Fibroblast of skin of right quadriceps (primary cell): ENCODE measurements at regions not wholly inside any gene's neighbourhood (a gene's known extent, or its start where the extent isn't known, plus 50 kb on each side); places are given as distances from the start of the nearest gene placed in this dataset.

Experiments used
- DNase-seq: peaks from one replicate; pipeline ENCODE4 v3.0.0-alpha.2; 2013

DNA sequence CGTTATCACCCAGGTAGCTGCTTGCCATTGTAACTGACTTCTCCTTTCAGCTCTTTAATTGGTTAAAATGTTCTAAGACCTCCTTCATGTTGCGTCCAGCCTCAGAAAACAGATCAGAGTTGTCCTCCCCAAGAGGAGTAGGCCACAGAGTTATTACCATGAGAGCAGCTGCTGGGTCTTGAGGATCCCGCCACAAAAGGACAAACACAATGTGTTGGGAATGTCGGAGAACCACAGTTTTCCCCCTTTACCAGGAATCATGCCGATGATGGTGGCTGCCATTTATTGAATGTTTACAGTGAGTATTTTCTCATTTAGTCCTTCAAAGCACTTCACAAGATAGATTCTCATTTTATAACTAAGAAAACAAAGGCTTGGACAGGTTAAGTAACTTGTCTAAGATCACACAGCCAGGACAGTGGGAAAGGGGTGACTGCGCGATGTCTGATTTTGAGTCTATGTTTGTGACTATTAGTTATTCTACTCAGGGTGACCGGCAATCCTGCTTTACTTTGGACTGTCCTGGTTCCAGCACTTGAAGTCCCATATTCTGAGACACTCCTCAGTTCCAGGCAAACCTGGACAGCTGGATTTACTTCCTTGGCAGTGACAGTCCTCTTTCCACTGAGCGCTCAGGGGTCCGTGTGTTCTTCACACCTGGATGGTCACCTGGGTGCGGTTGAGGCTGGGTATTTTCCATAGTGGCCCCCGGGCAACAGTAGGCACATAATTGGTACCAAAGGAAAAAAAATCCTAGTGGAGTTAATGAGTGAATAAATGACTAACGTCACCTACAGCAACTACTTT is 93.6 kb downstream of the LIPG start:
- DNase-seq, result no peak

DNA sequence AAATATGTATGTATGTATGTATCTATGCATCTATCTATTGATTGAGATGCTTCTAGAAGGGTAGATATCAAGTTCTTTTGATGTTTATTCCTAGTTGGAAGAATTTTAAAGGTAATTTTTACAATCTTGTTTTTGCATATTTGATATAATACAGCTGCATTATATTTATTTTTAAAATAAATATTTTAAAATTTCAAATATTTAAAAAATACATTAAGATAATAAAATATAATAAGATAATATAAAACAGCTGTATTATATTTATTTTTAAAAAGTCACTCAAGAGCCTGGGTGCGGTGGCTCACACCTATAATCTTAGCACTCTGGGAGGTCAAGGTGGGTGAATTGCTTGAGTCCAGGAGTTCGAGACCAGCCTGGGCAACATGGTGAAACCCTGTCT is 92.5 kb downstream of the LIPG start:
- no peak for DNase-seq

DNA sequence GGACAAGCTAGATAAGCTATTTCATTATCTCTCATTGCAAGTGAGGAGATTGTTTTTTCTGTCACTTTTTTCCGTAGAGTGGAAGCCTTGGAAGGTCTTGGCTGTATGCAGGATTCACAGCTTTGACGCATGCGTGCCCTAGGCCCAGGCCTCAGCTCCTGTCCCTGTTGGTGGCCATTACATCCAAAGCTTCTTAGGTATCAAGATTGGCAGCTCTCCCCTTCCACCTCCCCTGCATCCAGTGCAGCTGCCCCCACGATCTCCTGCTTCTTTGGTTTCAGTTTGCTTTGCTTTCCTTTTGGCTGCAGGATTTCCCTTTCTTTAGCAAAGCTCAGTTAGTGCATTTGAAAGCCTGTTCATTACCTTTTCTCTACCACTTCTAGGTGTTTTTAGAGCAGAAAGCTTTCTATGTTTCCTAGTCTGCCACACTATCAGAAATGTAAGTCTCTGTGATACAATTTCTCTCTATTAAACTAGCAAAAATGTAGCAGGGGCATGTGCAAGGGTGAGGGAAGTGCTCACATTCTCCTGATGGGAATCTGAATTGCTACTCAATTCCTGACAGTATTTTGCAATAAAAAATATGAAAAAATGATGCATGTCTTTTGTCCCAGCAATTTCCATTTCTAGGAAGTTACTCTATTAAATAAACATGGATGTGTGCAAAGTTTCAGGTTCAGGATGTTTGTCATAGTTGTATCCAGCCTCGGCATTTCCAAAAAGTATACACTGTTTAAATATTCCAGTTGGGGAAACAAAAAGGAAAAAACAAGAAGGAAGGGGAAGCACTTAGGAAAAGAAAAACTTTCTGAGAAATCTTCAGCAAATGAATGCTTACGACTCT is 91.2 kb downstream of the LIPG start:
- DNase-seq, result no peak

DNA sequence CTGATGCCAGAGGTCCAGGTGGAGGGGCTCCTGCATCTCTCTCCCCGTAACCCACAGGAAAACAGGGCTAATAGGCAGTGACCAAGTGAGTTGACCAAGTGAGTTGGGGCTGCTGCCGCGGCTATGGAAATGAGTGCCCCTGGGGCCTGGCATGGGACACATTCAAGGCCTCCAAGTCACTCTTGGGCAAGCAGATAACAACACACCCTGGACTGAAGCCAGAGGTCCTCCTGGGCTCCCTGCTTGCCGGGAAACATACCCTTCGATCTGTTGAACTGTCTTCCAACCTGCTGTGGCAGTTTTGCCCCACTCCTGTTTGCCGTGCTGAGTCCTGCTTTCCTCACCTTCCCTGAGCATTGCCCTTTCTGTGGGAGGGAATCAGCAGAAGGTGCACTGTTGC is 89.2 kb downstream of the LIPG start:
- DNase-seq, result no peak

DNA sequence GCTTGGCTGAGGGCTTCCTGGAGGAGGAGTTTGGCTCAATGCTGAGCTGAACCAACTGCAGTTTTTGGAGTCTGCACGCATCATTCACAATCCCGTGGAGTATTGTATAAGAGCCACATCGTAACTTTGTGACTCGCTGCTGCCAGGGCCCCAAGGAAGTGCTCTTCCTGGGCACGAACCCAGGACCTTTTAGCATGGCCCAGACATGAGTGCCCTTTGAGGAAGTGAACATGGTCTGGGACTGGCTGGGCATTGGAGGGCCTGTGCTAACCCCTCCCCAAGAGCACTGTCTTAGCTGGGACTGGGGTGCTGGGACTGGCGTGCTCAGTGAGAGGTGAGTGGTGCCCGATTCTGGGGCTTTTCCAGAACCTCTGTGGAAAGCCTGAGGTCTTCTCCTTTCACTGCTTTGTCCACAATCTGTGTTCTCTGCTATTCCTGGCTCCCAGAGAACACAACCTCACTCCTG is 88.6 kb downstream of the LIPG start:
- DNase-seq, result peak; percentile 6

DNA sequence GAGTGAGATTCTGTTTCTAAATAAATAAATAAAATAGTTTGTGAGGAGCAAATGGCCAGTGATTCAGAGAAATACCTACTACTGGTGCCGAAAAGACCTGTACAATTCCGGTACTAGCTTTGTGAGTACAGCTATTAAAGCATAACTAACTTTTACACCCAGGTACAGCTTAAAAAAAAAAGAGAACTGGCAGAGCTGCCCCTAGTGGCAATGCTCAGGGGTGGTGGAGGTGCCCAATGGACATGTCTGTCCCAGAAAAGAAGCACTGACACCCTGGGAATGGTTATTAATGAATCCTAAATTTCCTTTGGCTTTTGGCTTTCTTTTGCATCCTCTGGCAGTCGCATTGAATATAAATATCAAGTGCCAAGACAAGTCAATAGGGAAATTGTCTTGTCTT is 87.0 kb downstream of the LIPG start:
- no peak for DNase-seq
